ENCODE measurements at regions not wholly inside any gene's neighbourhood (a gene's known extent, or its start where the extent isn't known, plus 50 kb on each side); places are given as distances from the start of the nearest gene placed in this dataset.

DNA sequence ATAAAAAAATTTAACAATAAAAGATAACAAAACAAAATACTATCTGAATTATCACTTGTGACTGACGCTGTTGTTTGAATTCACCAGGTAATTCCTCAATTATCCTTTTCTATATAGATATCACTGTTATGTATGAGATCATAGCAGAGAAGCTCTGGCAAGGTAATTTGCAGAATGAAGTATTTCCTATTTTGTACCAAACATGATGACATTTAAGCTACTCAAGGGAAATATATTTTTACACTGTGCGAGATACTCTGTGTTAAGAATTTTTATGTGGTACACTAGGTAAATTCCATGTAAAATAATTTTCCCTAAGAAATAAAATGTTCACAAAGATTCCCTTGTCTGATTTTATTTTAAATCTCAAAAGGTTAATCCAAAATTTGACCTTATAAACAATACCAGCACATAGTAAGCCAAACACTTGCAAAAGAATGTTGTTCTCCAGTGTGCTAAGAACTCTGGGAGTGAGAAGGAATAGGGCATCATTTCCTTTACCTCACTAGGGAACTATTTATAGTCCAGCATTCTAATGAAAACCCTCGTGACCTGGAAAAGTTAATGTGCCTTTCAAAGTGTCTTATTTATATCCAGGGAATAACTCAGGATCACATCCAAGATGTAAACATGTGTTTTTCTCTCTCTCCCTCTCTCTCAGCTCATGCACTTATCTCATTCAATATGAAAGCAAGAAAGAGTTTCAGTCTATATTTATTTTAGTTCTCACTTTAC, 115.2 kb upstream of the RAP1B start:
- TF ChIP-seq CTCF (IDR thresholded peaks at IDR 0.05) (no peak), POLR2A (IDR thresholded peaks at IDR 0.05) (no peak)

Measured in adrenal gland (tissue), 5 donors.